HuH-7.5 (cell line): ENCODE measurements at regions not wholly inside any gene's neighbourhood (a gene's known extent, or its start where the extent isn't known, plus 50 kb on each side); places are given as distances from the start of the nearest gene placed in this dataset.
"Not testable (repeated sequence)": the region's sequence is repeated elsewhere in the genome, so short reads cannot be mapped to it uniquely, and the experiment has no call there.

Experiments used
- DNase-seq: peaks from one replicate; pipeline ENCODE4 v3.0.0; 2011; ENCODE audit warnings: low spot score

DNA sequence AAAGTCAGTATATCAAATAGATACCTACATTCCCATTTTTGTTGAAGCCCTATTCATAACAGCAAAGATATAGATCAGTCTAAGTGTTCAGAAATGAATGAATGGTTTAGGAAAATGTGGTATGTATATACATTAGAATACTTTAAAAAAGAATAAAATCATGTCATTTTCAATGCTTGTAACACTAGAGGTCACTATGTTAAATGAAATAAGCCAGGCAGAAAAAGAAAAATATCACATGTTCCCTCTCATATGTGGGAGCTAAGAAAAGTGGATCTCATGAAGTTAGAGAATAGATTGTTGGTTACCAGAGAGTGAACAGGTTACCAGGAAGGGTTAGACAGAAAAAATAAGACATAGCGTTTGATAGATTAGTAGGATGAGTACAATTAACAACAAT lies 1111.0 kb upstream of the SLC39A10 start:
- no peak for DNase-seq

- no peak for DNase-seq
Observed at GRCh38 chr2:194539425-194539824, 1117.6 kb upstream of the SLC39A10 start.

DNA sequence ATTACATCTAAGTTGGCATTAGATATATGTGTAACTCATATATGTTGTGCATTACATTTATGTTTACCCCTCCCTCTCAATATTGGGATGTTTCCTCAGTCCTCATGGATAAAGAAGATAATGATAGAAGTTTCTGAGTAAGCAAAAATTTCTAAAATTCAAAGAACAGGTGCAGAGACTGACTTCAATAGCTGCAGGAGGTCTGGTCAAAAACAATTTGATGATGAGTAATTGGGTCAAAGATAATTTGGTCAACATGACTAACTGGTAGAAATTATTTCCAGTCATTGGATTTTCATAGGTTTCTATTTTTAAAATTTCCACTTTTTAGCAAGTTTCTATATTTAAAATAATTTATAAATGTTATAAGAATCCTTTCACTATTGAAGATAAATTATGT lies 1130.9 kb upstream of the SLC39A10 start:
- no peak for DNase-seq

GRCh38 chr2:194514281-194514680 lies 1142.7 kb upstream of the SLC39A10 start:
- no peak for DNase-seq

- not testable (repeated sequence) for DNase-seq
Observed at GRCh38 chr2:194511070-194511469, 1146.0 kb upstream of the SLC39A10 start.

- DNase-seq = not testable (repeated sequence)
Observed at GRCh38 chr2:194504876-194505275, 1152.2 kb upstream of the SLC39A10 start.

DNA sequence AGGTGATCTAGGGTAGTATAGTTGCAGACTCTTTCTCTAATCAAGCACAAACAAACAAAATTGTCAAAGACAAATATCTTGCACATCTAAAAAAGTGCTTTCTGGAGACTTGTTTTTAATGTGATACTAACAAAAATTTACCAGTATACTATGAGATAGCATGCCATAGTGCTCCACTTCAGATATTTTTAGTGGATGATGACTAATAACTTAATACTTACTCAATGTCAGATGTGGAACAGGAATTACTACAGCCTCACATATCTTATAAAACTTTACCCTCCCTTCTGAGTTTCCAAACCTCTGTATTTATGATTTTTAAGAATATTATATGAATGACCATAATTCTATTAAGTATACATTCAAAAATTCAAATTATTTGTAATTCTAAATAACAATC lies 1162.0 kb upstream of the SLC39A10 start:
- no peak for DNase-seq

DNA sequence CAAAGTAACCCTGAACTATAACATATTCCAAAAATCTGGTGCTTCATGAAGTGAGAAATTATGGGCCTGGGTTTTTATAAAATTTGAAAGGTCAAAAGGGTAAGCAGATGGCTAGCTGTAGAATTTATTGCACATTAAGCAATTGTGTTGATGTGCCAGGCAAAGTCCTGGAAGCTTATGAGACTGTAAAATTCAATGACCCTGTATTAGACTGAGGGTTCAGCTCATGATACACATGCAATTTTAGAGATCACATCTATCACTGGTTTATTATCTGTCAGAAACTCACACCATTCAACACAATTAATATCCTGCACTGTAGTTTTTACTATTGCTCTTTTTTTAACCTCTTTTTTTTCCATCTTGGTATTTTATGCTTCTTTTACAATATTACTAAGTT lies 1162.6 kb upstream of the SLC39A10 start:
- DNase-seq = no peak

DNA sequence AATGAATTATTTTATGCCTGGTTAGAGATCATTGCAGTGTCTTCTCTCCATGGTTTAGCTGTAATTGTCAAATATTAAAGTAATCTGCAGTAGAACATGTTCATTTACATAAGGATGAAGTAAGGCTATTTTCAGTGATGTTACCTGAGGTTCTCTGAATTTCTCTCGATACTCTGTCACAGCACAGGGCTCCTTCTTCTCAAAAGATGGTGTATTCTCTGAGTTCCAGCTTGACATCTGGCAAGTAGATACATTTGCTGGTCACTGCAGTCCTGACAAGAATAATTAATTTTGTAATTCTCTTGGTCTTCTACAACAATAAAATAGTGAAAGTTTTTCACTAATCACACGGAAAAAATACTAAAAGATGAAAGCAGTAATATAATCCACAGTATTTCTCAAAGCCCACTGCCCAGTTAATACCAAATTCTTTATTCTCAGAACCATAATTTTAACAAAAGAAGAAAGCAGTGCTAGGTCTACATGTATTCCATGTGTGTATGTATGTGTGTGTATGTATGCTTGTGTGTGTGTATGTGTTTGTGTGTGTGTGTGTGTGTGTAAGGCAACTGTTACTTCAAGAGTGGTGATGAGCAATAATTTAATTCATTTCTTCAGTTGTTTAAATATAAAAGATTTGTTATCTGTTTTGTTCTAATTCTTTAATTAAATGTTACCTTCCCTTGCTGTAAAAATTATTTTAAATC lies 1165.5 kb upstream of the SLC39A10 start:
- DNase-seq = no peak

DNA sequence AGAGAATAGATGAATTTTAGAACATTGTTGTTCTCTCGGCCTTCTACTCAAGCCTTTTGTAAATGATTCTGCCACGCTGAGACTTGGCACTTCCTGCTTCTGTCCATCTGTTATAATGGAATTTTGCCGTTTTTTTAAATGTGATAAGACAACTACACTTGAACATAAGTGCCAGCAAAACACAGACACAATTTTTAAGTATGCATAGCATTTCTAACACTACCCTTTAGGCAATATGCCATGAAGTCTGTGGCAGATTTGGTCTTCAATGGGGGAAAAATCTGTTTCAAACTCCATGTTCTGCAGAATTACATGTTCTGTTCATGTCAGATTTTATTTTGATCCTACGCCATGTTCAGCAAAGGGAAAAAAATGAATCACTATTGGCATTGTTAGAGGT lies 1170.7 kb upstream of the SLC39A10 start:
- no peak for DNase-seq

GRCh38 chr2:194483041-194483440 lies 1174.0 kb upstream of the SLC39A10 start:
- DNase-seq = no peak

DNA sequence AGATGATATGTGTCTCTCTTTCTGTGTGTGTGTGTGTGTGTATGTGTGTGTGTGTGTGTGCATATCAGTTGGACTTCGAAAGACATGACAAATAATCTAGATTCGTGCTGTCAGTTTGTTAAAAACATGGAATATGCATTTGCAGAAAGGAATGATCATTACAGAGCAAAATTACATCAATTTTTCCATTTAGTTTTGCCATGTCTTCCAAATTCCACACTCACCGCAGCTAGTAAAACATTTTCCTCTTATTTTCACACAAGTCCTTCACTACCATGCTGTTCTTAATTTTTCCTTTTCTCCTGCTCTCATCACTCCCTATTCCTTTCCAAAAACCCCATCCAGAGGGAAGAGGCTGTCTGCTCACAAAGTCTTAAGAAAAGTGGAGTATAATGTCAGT lies 1191.4 kb upstream of the SLC39A10 start:
- no peak for DNase-seq

GRCh38 chr2:194464964-194465638 lies 1191.9 kb upstream of the SLC39A10 start:
- DNase-seq = no peak

DNA sequence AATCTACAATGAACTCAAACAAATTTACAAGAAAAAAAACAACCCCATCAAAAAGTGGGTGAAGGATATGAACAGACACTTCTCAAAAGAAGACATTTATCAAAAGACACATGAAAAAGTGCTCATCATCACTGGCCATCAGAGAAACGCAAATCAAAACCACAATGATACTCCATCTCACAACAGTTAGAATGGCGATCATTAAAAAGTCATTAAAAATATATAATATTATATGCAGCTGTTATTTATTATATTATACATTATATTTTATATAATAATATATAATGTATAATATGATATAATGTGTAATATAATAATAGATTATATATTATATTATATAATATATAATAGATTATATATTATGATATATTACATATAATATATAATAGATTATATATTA lies 1194.1 kb upstream of the SLC39A10 start:
- DNase-seq = not testable (repeated sequence)

DNA sequence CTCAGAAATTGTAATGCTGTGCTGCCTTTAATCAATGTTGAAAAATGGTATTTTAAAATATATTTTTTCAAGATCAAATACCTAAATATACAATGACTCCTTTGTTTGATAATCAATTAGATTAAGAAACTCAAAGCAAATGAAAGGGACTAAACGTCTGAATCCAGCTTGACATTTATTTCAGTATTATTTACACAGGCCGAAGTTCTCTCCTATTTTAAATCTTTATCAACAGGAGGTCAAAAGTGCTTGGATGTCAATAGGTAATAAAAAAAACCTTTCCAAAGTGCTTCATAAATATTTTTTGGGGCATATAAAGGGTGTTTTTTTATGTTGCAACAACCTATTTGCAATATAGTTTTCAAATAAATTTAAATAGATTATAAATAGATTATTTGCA lies 1201.7 kb upstream of the SLC39A10 start:
- DNase-seq = no peak

DNA sequence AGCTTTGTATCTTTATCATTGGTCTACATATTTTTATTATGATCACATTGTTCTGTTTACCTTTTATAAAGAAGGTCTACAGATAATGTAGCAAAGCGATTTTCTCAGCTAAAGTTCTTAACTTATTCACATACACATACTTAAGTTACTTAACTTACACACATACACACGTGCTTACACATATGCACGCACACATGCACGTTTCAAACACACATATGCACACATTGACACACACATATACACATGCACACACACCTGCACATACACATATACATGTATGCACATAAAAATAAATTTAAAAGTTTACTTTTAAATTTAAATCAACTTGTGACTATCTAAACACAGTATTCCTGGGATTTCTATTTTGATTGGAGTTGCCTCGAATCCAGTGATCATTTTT lies 1204.5 kb upstream of the SLC39A10 start:
- no peak for DNase-seq

- no peak for DNase-seq
Observed at GRCh38 chr2:194445226-194445625, 1211.8 kb upstream of the SLC39A10 start.

DNA sequence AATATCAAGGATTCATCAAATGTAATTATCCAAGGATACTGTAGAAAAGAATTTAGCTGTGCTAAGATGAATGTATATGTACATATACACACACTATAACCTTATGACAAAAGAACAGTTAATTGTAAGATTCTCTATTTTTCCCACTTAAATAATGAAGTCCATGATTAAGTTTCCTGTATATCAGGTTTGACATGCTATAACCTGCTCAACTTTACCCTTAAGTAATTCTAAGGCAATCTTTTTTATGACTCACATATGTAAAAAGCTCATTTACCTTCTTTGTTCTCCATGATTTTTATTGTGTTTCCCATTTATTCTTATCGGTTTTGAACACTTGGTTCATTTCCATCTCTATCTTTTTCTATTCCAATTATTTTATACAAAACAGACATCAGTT lies 1213.1 kb upstream of the SLC39A10 start:
- no peak for DNase-seq

DNA sequence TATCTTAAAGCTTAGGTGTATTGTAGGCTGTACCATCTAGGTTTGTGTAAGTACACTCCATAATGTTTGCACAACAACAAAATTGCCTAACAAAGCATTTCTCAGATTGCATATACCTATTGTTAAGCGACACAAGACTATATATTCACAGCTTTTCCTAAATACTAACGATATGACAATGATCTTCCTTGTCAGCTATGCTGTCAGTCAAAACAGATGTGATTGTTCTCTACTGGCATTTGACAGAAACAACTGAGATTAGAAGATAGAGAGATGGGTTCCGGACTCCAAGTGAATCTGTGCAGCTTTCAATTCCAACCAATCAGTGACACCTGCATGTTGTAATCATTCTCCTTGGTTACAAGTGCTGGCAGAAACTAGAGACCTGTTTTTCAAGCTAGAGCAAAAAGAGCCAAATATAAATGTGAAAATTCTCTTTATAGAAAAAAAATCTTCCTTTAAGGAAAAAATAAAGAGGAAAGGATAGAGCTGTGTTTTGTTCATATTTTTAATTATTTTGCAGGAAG lies 1232.3 kb upstream of the SLC39A10 start:
- DNase-seq = no peak

DNA sequence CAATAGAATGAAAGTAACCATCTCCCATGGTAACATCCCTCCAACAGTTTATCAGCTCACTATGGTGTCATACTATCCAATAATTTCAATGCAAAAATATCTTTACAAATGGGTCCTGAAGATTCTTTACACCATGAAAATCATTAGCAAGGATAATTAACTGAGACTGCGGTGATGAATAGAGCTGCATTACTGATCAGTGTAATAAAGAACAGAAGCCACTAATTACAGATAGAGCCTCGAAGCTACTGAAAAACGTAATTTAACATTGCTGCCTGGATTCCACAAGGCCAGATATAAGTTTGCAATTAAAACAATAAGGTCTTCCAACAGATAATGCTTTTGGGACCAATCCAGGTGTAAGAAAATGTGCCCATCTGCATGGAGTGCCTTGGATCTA lies 1245.8 kb upstream of the SLC39A10 start:
- DNase-seq = peak; percentile 0

DNA sequence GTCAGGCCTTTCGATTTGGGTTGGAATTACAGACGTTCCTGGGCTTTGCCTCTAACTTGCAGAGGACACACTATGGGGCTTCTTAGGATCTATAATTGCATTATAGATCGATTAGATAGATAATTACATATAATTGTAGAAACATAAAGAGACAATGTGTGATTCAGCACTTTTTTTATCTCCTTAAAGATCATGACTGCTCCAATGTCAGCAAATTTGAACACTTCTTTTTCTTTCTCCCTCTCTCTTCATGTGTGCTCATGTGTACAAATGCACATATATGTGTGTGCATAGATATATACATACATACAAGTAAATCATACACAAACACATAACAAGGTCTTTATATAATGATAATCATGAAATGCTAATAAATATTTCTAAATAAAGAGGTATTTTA lies 1261.2 kb upstream of the SLC39A10 start:
- no peak for DNase-seq

DNA sequence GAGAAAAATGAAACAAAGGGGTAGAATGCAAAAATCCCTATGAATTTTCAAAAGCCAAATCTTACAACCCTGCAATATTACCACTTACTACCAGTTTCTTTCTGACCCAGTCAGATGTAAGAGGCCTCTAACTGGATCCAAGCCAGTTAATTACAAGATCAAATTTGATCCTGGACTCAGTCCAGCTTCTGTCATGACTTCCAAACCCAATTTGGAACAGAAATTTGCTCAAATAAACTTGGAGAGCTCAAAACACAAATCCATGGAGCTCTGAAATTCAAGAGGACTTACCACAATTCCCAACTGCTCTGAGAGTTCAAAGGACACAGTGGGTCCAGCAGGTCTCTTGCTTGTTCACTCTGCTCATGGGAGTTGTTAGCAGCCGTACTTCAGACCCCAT lies 1271.7 kb upstream of the SLC39A10 start:
- no peak for DNase-seq

DNA sequence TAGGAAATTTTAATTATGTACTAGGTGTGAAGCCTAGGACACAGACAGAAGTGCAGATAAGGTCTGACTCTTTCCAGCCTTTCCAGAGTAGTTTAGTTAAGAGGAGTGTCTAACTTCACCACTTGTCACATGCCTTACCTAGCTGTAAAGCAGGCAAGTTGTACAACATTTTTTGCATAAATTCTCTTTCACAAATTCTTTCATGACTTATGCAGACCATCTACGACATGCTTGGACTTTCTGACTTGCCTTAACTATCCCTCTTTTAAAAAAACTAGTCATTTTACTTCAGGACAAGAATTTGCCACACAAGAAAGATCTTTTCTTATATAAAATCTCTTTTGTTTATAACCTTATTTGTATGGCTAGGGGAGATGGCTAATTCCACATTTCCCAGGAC lies 1273.6 kb upstream of the SLC39A10 start:
- DNase-seq = no peak

- no peak for DNase-seq
Observed at GRCh38 chr2:194382221-194382620, 1274.8 kb upstream of the SLC39A10 start.
